HG02763 (cell line): ENCODE measurements at regions not wholly inside any gene's neighbourhood (a gene's known extent, or its start where the extent isn't known, plus 50 kb on each side); places are given as distances from the start of the nearest gene placed in this dataset.

ENCODE experiments used
- ATAC-seq: cut with Tn5 transposase; IDR thresholded peaks from one replicate; pipeline ENCODE4 v1.9.1; 2021; ENCODE audit warnings: mild to moderate bottlenecking, moderate library complexity; ENCODE audit not compliant: unreplicated experiment

DNA sequence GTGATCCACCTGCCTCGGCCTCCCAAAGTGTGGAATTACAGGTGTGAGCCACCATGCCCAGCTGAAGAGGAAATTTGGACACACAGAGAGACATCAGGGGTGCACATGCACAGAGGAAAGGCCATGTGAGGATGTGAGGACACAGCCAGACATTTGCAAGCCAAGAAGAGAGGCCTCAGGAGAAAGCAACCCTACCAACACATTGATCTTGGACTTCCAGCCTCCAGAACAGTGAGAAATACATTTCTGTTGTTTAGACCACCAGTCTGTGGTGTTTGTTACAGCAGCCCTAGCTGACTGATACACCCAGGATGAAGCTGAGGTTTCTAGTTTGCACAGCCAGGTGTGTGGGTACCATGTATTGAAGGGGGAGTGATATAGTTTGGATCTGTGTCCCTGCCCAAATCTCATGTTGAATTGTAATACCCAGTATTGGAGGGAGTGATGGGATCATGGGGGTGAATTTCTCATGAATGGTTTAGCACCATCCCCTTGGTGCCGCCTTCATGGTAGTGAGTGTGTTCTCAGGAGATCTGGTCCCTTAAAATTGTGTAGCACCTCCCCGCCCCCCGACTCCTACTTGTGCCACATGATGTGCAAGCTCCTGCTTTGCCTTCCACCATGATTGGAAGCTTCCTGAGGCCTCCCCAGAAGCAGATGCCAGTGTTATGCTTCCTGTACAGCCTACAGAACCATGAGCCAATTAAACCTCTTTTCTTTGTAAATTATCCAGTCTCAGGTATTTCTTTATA is 64.7 kb upstream of the DUSP5 start:
- ATAC-seq = no peak

GRCh38 chr10:110433740-110434139 is 64.0 kb upstream of the DUSP5 start:
- ATAC-seq = no peak

- ATAC-seq = no peak
These were observed 63.1 kb upstream of the DUSP5 start for GRCh38 chr10:110434489-110435096.

DNA sequence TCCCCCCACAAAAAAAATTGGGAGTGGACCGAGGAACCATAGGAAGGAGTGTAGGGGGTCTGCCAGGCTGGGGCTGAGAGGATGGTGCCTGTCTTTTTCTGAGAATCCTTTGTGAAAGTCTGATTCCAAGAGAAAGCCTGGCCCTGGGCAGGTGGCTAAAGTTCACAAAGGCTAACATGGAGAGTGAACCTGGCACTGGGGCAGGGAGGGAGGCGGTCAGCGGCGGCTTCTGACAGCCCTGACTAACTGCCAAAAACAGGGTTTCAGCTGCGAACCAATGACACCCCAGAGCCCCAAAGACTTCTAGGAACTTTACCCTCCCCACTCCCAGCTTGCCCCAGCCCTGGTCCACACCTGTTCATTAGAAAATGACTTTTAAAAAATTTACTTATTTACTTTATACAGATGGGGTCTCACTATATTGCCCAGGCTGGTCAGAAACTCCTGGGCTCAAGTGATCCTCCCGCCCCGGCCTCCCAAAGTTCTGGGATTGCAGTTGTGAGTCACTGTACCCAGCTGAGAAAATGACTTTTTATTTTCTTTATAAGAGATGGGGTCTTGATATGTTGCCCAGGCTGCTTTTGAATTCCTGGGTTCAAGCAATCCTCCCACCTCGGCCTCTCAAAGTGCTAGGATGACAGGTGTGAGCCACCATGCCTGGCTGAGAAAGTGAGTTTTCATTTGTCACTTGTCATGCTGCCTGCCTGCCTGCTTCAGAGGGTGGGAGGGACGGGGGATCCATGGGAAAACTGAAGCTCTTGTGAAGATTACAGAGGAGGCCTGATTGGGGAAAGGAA is 61.0 kb upstream of the DUSP5 start:
- no peak for ATAC-seq

DNA sequence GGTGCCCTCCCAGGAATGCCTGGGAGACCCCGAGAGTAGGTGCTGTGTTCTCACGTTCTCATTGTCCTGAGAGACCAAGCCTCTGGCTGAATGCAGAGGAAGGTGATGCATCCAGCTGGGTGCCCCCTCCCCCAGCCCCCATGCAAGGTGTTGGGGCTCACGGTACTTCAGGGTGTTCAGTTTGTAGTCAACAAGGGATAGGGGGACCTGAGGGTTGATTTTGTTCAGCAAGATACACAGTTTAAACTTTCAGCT is 60.4 kb upstream of the DUSP5 start:
- no peak for ATAC-seq

DNA sequence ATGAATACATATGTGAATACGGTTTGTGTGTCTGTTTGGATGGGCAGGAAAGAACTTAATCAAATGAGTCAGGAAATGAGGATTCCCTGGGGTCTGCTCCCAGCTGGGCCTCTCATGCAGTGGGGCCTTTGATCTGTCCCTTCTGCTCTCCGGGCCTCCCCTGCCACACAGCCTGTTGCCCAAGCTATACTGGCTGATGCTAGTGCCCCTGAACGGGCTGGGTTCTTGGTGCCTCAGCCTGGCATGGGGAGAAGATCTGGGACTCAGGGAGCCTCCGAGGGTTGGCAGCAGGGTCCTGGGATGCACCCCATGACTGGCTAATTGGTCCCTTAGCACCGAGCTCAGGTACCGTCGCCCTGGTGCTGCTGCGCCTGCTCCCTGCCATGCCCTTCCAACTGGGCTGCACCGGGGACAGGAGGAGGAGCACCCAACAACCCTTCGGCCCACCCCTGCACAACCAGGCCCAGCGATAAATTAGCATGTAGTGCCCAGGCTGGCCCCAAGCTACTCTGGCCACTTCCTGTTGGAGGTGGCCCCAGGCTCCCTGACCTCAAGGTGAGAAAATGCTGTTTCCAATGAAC is 59.9 kb upstream of the DUSP5 start:
- ATAC-seq = no peak

GRCh38 chr10:110442746-110443145 is 55.0 kb upstream of the DUSP5 start:
- no peak for ATAC-seq

GRCh38 chr10:110443239-110444003 is 54.3 kb upstream of the DUSP5 start:
- ATAC-seq = no peak

DNA sequence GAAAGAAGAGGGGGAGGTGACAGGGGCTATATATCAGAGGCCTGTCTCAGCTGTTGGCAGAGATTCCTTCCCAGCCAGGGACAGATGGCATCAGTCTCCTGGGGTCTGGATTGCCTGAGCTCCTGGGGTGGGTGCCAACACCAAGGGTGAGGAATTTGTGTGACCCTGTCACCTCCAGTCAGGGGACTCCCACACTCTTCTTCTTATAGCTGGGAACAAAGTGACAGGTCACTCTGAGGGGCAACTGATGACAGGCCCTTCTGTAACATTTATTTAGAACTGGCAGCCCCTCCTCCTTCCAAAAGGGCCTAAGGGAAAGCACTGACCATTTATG is 53.7 kb upstream of the DUSP5 start:
- no peak for ATAC-seq

DNA sequence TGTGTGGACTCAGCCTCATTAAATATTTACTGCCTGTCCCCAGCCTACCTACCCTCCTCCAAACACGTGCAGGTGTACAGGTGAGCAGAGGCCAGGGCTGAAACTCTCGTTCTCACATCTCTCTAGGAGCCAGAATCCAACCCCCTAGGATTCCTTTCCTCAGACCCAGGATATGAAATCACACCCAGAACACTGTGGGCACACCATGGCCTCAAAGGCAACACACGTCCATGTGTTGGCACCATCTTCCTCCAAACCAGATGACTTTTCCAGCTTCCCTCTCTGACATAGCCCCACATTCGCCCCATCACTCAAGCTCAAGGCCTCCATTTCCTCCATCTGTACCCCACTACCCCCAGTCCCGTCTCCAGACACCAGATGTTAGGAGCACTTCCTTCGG is 51.8 kb upstream of the DUSP5 start:
- ATAC-seq = no peak

DNA sequence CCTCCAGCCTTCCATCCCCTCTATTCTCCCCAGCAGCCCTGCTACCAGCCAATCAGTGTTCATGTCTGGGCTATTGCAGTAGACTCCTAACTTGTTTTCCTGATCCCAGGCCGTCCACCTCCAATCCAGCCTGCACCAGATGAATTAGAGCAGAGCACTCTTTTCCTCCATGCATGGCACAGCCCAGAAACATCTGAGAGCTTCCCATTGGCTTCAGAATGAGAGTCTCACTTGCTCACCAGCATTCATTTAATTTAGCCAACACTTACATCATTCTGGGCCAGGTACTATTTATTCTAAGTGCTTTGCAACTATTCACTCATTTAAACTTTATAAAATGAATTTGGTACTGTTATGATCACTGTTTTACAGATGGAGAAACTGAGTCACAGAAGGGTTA is 51.4 kb upstream of the DUSP5 start:
- no peak for ATAC-seq

DNA sequence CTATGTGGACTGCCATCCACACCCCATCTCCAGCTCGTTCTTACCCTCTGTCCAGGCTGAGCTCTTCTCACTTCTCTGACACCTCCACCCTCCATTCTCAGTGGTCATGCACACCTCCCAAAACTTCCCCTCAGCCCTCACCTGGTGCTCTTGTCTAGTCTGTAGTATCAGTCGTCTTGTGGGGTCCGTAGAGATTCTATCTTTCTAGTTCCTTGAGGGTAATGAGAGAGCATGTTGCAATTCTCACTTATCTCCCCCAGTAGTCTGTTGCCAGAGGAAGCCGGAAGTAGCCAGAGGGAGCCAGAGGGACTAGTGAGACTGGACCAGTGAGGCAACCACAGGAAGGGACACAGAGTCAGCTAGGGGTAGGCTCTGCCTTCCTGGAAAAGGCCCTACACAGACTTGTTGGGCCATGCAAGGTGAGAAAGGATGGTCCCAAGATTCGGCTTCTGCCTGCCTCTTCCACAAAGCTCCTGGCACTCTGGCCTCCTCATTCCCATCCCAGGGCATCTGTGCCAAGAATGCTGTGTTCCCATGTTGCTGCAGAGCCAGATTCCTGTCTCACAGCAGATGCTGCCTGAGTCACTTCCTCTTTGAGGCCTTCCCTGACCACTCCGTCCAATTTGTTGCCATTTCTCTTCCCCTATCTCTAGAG is 50.6 kb upstream of the DUSP5 start:
- ATAC-seq = no peak

GRCh38 chr10:110447886-110448285 is 49.8 kb upstream of the DUSP5 start:
- ATAC-seq = no peak
